GM23338 (cell line): ENCODE measurements at regions not wholly inside any gene's neighbourhood (a gene's known extent, or its start where the extent isn't known, plus 50 kb on each side); places are given as distances from the start of the nearest gene placed in this dataset.

ENCODE experiments used
- ATAC-seq: fragments of 200-7000 bp; cut with Tn5 transposase; 3 replicates; pipeline ENCODE4 v1.9.1; 2020
- DNase-seq: peaks from one replicate; pipeline ENCODE4 v3.0.0-alpha.2; 2015; ENCODE audit warnings: low spot score
- H2AFZ ChIP-seq: fragments of 200-600 bp; sonication (generic); 2 replicates; pipeline ENCODE4 v1.8.0; 2016; ENCODE audit warnings: antibody characterized with exemption, mild to moderate bottlenecking, moderate library complexity
- H3F3A ChIP-seq: fragments of 200-600 bp; sonication (generic); replicated peaks from 2 replicates; pipeline ENCODE4 v1.8.0; 2017; ENCODE audit warnings: antibody characterized with exemption, mixed run types, low read depth
- H3K27ac ChIP-seq: fragments of 200-600 bp; sonication (generic); 2 replicates; pipeline ENCODE4 v1.6.1; 2016; ENCODE audit warnings: low read depth
- H3K27me3 ChIP-seq: fragments of 200-600 bp; sonication (generic); 2 replicates; pipeline ENCODE4 v1.8.0; 2016; ENCODE audit warnings: mild to moderate bottlenecking, mixed run types, moderate library complexity; ENCODE audit not compliant: insufficient read depth
- H3K36me3 ChIP-seq: fragments of 200-600 bp; sonication (generic); 2 replicates; pipeline ENCODE4 v1.8.0; 2016; ENCODE audit warnings: mild to moderate bottlenecking; ENCODE audit not compliant: insufficient read depth
- H3K4me1 ChIP-seq: fragments of 200-600 bp; sonication (generic); 2 replicates; pipeline ENCODE4 v1.8.0; 2016; ENCODE audit warnings: mild to moderate bottlenecking, moderate library complexity; ENCODE audit not compliant: insufficient read depth
- H3K4me2 ChIP-seq: fragments of 200-600 bp; sonication (generic); 2 replicates; pipeline ENCODE4 v1.7.1; 2017; ENCODE audit warnings: mixed run types
- H3K4me3 ChIP-seq: fragments of 200-600 bp; sonication (generic); 2 replicates; pipeline ENCODE4 v1.6.1; 2016; ENCODE audit warnings: mixed run types
- H3K79me2 ChIP-seq: fragments of 200-600 bp; sonication (generic); replicated peaks from 2 replicates; pipeline ENCODE4 v1.8.0; 2017; ENCODE audit warnings: mild to moderate bottlenecking; ENCODE audit not compliant: insufficient read depth
- H3K9me2 ChIP-seq: fragments of 200-600 bp; sonication (generic); 2 replicates; pipeline ENCODE4 v1.8.0; 2017; ENCODE audit not compliant: insufficient read depth
- H4K20me1 ChIP-seq: fragments of 200-600 bp; sonication (generic); replicated peaks from 2 replicates; pipeline ENCODE4 v1.8.0; 2017; ENCODE audit warnings: mild to moderate bottlenecking; ENCODE audit not compliant: insufficient read depth
- H3K27ac Mint-ChIP-seq: 2 replicates; pipeline ENCODE4 v1.8.0; 2020; ENCODE audit warnings: inconsistent platforms, mild to moderate bottlenecking, moderate library complexity, mixed read lengths
- H3K27me3 Mint-ChIP-seq: 3 replicates; pipeline ENCODE4 v1.8.0; 2022; ENCODE audit warnings: low read depth, mild to moderate bottlenecking, moderate library complexity, mixed read lengths, inconsistent platforms; ENCODE audit not compliant: insufficient read depth, poor library complexity
- H3K36me3 Mint-ChIP-seq: 3 replicates; pipeline ENCODE4 v1.8.0; 2021; ENCODE audit warnings: low read depth, mild to moderate bottlenecking, inconsistent platforms, moderate library complexity, mixed read lengths
- H3K4me1 Mint-ChIP-seq: 3 replicates; pipeline ENCODE4 v1.8.0; 2020; ENCODE audit warnings: mild to moderate bottlenecking, inconsistent platforms, mixed read lengths
- H3K4me3 Mint-ChIP-seq: 3 replicates; pipeline ENCODE4 v1.8.0; 2021; ENCODE audit warnings: moderate library complexity, mild to moderate bottlenecking, inconsistent platforms, mixed read lengths
- H3K9me3 Mint-ChIP-seq: 3 replicates; pipeline ENCODE4 v1.8.0; 2020; ENCODE audit warnings: moderate library complexity, mild to moderate bottlenecking, inconsistent platforms, mixed read lengths
- CREB1 ChIP-seq: fragments of 250-450 bp; sonication (Bioruptor Pico); IDR thresholded peaks from 2 replicates; pipeline ENCODE4 v1.5.0; 2020; ENCODE audit warnings: low read depth, mild to moderate bottlenecking, moderate library complexity
- ETS1 ChIP-seq: IDR thresholded peaks from 2 replicates; pipeline ENCODE4 v1.6.1; 2016; ENCODE audit warnings: antibody characterized with exemption
- EZH2 ChIP-seq: fragments of 200-600 bp; sonication (generic); IDR thresholded peaks from one replicate; pipeline ENCODE4 v1.8.0; 2017; ENCODE audit warnings: antibody characterized with exemption, mild to moderate bottlenecking, low read depth; ENCODE audit not compliant: unreplicated experiment
- EZH2phosphoT487 ChIP-seq: fragments of 200-600 bp; sonication (generic); IDR thresholded peaks from one replicate; pipeline ENCODE4 v1.8.1; 2018; ENCODE audit warnings: antibody characterized with exemption; ENCODE audit not compliant: unreplicated experiment
- POLR2AphosphoS5 ChIP-seq: IDR thresholded peaks from 2 replicates; pipeline ENCODE4 v1.6.1; 2016; ENCODE audit warnings: antibody characterized with exemption, low read depth
- REST ChIP-seq: IDR thresholded peaks from one replicate; pipeline ENCODE4 v1.6.1; 2018; ENCODE audit warnings: antibody characterized with exemption; ENCODE audit not compliant: unreplicated experiment
- STAT1 ChIP-seq: IDR thresholded peaks from one replicate; pipeline ENCODE4 v1.6.1; 2016; ENCODE audit warnings: antibody characterized with exemption; ENCODE audit not compliant: unreplicated experiment
- ZNF114 ChIP-seq: fragments of 250-450 bp; sonication (Bioruptor Pico); IDR thresholded peaks from 2 replicates; pipeline ENCODE4 v1.5.0; 2020; ENCODE audit warnings: mild to moderate bottlenecking, moderate library complexity
- TF ChIP-seq, protein P1 (sequence below): fragments of 250-450 bp; sonication (Bioruptor Pico); IDR thresholded peaks from 2 replicates; pipeline ENCODE4 v1.5.0; 2020; ENCODE audit warnings: mild to moderate bottlenecking, moderate library complexity

DNA sequence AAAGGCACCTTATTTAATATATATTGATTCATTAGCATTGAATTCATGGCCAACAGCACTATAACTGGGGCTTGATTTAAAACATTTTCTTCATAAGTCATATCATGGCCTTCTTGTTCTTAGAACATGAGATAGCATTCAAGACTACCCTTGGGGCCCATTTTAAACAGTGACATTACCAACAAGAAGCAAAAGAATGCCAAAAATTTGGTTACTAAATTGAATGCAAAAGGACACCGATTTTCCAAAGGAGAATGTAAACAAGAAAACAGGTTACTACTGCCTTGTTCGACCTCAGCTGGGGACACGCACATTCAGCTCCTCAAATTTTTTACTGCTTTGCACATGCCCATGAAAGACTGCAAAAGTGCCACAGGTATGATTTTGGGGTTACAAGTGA lies 219.4 kb upstream of the TLE4 start:
- no peak overlapping the region for H3K4me3 ChIP-seq
- H2AFZ ChIP-seq: no peak overlapping the region
- H3K27me3 Mint-ChIP-seq: no peaks in the 10 kb centered on the region
- DNase-seq: peak; percentile 69
- peak; percentile 39 for ATAC-seq
- no peaks in the 10 kb centered on the region for H3K36me3 ChIP-seq
- no peak overlapping the region for H3K4me3 Mint-ChIP-seq
- H3K27ac Mint-ChIP-seq: peak overlapping the region; percentile 46; the same call in 1 of the 2 replicates
- no peaks in the 10 kb centered on the region for H3K36me3 Mint-ChIP-seq
- H3K79me2 ChIP-seq: no peaks in the 10 kb centered on the region
- no peaks in the 10 kb centered on the region for H3K27me3 ChIP-seq
- no peak for TF ChIP-seq ETS1
- TF ChIP-seq EZH2: no peak
- TF ChIP-seq EZH2phosphoT487: no peak
- no peak for TF ChIP-seq REST
- TF ChIP-seq, protein P1, sequence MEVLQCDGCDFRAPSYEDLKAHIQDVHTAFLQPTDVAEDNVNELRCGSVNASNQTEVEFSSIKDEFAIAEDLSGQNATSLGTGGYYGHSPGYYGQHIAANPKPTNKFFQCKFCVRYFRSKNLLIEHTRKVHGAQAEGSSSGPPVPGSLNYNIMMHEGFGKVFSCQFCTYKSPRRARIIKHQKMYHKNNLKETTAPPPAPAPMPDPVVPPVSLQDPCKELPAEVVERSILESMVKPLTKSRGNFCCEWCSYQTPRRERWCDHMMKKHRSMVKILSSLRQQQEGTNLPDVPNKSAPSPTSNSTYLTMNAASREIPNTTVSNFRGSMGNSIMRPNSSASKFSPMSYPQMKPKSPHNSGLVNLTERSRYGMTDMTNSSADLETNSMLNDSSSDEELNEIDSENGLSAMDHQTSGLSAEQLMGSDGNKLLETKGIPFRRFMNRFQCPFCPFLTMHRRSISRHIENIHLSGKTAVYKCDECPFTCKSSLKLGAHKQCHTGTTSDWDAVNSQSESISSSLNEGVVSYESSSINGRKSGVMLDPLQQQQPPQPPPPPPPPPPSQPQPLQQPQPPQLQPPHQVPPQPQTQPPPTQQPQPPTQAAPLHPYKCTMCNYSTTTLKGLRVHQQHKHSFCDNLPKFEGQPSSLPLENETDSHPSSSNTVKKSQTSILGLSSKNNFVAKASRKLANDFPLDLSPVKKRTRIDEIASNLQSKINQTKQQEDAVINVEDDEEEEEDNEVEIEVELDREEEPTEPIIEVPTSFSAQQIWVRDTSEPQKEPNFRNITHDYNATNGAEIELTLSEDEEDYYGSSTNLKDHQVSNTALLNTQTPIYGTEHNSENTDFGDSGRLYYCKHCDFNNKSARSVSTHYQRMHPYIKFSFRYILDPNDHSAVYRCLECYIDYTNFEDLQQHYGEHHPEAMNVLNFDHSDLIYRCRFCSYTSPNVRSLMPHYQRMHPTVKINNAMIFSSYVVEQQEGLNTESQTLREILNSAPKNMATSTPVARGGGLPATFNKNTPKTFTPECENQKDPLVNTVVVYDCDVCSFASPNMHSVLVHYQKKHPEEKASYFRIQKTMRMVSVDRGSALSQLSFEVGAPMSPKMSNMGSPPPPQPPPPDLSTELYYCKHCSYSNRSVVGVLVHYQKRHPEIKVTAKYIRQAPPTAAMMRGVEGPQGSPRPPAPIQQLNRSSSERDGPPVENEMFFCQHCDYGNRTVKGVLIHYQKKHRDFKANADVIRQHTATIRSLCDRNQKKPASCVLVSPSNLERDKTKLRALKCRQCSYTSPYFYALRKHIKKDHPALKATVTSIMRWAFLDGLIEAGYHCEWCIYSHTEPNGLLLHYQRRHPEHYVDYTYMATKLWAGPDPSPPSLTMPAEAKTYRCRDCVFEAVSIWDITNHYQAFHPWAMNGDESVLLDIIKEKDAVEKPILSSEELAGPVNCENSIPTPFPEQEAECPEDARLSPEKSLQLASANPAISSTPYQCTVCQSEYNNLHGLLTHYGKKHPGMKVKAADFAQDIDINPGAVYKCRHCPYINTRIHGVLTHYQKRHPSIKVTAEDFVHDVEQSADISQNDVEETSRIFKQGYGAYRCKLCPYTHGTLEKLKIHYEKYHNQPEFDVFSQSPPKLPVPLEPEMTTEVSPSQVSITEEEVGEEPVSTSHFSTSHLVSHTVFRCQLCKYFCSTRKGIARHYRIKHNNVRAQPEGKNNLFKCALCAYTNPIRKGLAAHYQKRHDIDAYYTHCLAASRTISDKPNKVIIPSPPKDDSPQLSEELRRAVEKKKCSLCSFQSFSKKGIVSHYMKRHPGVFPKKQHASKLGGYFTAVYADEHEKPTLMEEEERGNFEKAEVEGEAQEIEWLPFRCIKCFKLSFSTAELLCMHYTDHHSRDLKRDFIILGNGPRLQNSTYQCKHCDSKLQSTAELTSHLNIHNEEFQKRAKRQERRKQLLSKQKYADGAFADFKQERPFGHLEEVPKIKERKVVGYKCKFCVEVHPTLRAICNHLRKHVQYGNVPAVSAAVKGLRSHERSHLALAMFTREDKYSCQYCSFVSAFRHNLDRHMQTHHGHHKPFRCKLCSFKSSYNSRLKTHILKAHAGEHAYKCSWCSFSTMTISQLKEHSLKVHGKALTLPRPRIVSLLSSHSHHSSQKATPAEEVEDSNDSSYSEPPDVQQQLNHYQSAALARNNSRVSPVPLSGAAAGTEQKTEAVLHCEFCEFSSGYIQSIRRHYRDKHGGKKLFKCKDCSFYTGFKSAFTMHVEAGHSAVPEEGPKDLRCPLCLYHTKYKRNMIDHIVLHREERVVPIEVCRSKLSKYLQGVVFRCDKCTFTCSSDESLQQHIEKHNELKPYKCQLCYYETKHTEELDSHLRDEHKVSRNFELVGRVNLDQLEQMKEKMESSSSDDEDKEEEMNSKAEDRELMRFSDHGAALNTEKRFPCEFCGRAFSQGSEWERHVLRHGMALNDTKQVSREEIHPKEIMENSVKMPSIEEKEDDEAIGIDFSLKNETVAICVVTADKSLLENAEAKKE (CRISPR knock-in tag): no peak
- no peak for TF ChIP-seq ZNF114
- TF ChIP-seq POLR2AphosphoS5: no peak
- no peak for TF ChIP-seq STAT1
- TF ChIP-seq CREB1 (CRISPR knock-in tag): no peak
- H3K27ac ChIP-seq: no peak overlapping the region
- 0 out of 2 replicates have a peak overlapping the region, but pooled peaks have one; percentile 10 for H3K4me2 ChIP-seq
- peaks cover 11% of the 10 kb centered on the region for H3K4me1 Mint-ChIP-seq
- H4K20me1 ChIP-seq: no peaks in the 10 kb centered on the region
- H3K9me2 ChIP-seq: 0 out of 2 replicates have a peak, but pooled peaks cover 3% of the 10 kb centered on the region
- no peaks in the 10 kb centered on the region for H3K9me3 Mint-ChIP-seq
- no peaks in the 10 kb centered on the region for H3F3A ChIP-seq
- peaks cover 4% of the 10 kb centered on the region; the same call in 1 of the 2 replicates for H3K4me1 ChIP-seq
